Breast epithelium (tissue), 3 donors: ENCODE measurements at regions not wholly inside any gene's neighbourhood (a gene's known extent, or its start where the extent isn't known, plus 50 kb on each side); places are given as distances from the start of the nearest gene placed in this dataset.

Source experiments
- CTCF ChIP-seq, 3 donors: fragments of 450-650 bp; IDR thresholded peaks; one replicate each; pipeline ENCODE4 v1.5.1; 2016 to 2017; ENCODE audit warnings: antibody characterized with exemption in 3 of 3, mild to moderate bottlenecking in 3 of 3, moderate library complexity in 3 of 3
- POLR2AphosphoS5 ChIP-seq, 3 donors: sonication (generic); formaldehyde crosslinking; IDR thresholded peaks; one replicate each; pipeline ENCODE4 v1.6.1; 2017; ENCODE audit warnings: antibody characterized with exemption in 3 of 3

DNA sequence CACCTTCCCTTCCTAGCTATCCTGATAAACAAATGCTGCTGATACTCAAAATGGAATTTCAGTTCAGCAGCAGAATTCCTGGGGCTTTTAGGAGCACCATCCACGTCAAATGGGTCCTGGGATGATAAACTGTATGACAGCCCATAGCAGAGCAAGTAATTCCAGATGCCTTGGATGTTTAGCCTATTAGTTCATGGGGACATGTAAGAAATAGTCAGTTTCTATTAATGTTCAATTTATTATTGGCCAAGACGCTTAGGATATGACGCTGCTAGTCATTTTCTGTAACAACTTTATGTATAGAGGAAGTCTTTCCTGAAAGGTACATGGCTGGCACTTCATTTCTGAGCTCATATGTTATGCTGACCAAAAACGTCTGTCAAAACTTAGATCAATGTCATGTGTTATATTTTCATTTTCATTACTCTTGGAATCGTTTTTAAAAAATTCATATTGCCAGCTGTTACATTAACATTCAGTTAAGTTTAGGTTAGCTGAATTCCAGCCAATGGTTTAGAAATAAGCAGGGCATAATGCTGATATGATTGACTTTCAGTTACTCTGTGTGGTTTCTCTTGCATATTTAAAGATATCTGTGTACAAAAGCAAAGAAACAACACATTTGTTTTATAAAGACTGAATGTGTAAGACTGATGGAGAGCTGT lies 243.8 kb downstream of the CSNK1G3 start:
- TF ChIP-seq CTCF (IDR thresholded peaks at IDR 0.05), result no peak
- no peak for TF ChIP-seq POLR2AphosphoS5 (IDR thresholded peaks at IDR 0.05)
